ENCODE measurements at regions not wholly inside any gene's neighbourhood (a gene's known extent, or its start where the extent isn't known, plus 50 kb on each side); places are given as distances from the start of the nearest gene placed in this dataset.

DNA sequence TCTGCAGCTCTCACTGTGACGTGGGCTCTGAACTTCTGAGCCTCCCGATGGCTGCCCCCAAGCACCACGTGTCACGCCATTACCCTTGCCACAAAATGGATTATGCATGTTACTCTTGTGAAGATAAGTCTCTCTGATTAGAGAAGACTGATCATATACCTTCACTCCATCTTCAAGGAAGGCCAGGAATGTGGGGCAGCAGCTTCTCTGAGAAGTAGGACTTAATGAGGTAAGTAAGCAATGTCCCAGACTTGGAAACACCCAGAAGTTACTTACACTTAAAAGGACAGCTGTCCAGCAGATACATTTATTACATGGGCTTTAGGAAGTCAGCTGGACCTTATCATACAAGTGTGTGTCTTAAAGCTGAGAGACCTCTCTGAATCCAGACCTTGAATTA, 155.0 kb downstream of the FGF1 start:
- TF ChIP-seq POLR2A (IDR thresholded peaks at IDR 0.05; ENCODE audit: low read depth, low read length) = no peak
- no peak for TF ChIP-seq POLR2AphosphoS5 (IDR thresholded peaks at IDR 0.05; ENCODE audit: low read depth, low read length)

All from GM12891 (cell line).